ENCODE measurements at regions not wholly inside any gene's neighbourhood (a gene's known extent, or its start where the extent isn't known, plus 50 kb on each side); places are given as distances from the start of the nearest gene placed in this dataset.

DNA sequence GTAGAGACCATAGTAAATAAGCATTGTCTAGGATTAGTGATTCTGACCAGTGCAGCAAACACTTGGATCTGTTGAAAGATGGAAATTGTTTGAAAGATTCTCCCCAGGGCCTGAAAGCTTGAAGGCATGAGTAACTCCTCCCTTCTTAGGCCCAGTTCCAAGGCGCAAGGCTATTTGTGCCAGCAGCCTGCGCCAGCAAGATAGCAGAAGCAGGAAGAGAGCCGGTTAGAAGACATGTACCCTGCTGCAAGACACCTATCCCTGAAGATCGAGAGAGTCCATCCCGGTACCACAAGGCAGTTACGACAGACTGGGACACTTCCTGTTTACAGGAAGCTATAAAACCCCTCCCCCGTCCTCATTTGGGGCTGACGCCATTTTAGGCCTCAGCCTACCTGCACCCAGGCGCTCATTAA is 72.4 kb upstream of the JADE1 start:
- TF ChIP-seq YY1 (IDR thresholded peaks at IDR 0.05; ENCODE audit: insufficient read depth, insufficient read length) (no peak), ZNF274 (IDR thresholded peaks at IDR 0.05; ENCODE audit: low read depth, low read length) (no peak), SUZ12 (IDR thresholded peaks at IDR 0.05; ENCODE audit: extremely low read depth, insufficient read depth, insufficient read length) (no peak)

Measured in NT2/D1 (cell line).